Kidney (tissue), 13 donors: ENCODE measurements at regions not wholly inside any gene's neighbourhood (a gene's known extent, or its start where the extent isn't known, plus 50 kb on each side); places are given as distances from the start of the nearest gene placed in this dataset.

Source experiments
- DNase-seq, 5 donors: peaks; one replicate each; pipeline ENCODE4 v3.0.0-alpha.2; 2013 to 2020
- FAIRE-seq: peaks from 2 replicates; lab custom pipeline; 2012; peaks lifted over from hg19 to GRCh38; lab: Jason Lieb, UNC
- H3K27ac ChIP-seq, 2 donors: one replicate each; pipeline ENCODE4 v1.7.0; 2013; ENCODE audit warnings: low read depth in 2 of 2, low read length in 2 of 2, inconsistent platforms in 1 of 2
- H3K27me3 ChIP-seq: one replicate; pipeline ENCODE4 v1.7.1; 2013; ENCODE audit warnings: low read length, inconsistent platforms; ENCODE audit not compliant: control insufficient read depth, insufficient read depth
- H3K36me3 ChIP-seq, 3 donors: one replicate each; pipeline versions ENCODE4 v1.7.0 to v1.7.1; 2013; ENCODE audit warnings: low read length in 3 of 3, control low read depth in 1 of 3, inconsistent platforms in 1 of 3; ENCODE audit not compliant: insufficient read depth in 3 of 3, control insufficient read depth in 2 of 3
- H3K4me1 ChIP-seq, 3 donors: one replicate each; pipeline versions ENCODE4 v1.7.0 to v1.7.1; 2013; ENCODE audit warnings: low read length in 3 of 3, inconsistent platforms in 1 of 3, low read depth in 1 of 3; ENCODE audit not compliant: control insufficient read depth in 2 of 3, insufficient read depth in 2 of 3
- H3K4me3 ChIP-seq, 3 donors: one replicate each; pipeline versions ENCODE4 v1.7.0 to v1.8.1; 2013; ENCODE audit warnings: low read length in 3 of 3, control low read depth in 1 of 3, inconsistent platforms in 1 of 3
- H3K9ac ChIP-seq, 3 donors: one replicate each; pipeline versions ENCODE4 v1.7.0 to v1.7.1; 2013; ENCODE audit warnings: low read length in 3 of 3, control low read depth in 1 of 3, inconsistent platforms in 1 of 3
- H3K9me3 ChIP-seq, 3 donors: one replicate each; pipeline versions ENCODE4 v1.7.0 to v1.7.1; 2013; ENCODE audit warnings: low read length in 3 of 3, control low read depth in 1 of 3, inconsistent platforms in 1 of 3; ENCODE audit not compliant: control insufficient read depth in 2 of 3, insufficient read depth in 1 of 3
- intact Hi-C: fragments of 100-400 bp; cut with DNase I; formaldehyde crosslinking; loops from one replicate; pipeline ENCODE4 v1.11.1; 2022
- TF ChIP-seq, protein P1 (sequence below): IDR thresholded peaks from 3 replicates; pipeline ENCODE4 v1.5.1; 2012; ENCODE audit warnings: mild to moderate bottlenecking, moderate library complexity, borderline replicate concordance; ENCODE audit not compliant: insufficient read depth; ENCODE audit errors: extremely low read depth
- donor health status: control.
- donor health status: control.
- donor health status: control.
- donor health status: control.
- donor health status: control.
- donor health status: DM: yes; HTN: yes; CAD: no.
- donor health status: Normal renal cell carcinoma (clear cell type).

DNA sequence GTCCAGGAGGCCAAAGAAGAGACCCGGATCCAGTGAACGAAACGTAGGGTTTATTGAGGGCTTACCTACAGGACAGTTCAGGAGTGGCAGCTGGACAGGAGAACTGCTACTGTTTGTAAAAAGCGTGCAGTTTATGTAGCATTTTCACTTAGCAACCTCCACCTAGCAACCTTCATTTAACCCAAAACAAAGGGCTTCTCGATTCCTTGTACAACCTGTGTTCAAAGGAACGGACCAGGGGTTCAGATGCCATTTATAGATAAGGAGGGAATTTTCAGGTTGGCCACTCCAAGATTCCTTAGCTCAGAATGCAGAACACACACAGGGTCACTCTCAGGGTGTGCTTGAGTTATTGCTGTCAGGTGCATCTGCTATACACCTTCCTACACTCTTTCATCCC lies 65.1 kb upstream of the YWHAQ start:
- intact Hi-C loops = no loop called here
- Histone ChIP-seq H3K4me1 (peaks cover 0 to 2% (median 0%) of the 10 kb centered on the region in 3 donors), H3K9me3 (no peaks in the 10 kb centered on the region), H3K27ac (no peak overlapping the region), H3K27me3 (no peaks in the 10 kb centered on the region), H3K36me3 (no peaks in the 10 kb centered on the region), H3K4me3 (no peak overlapping the region), H3K9ac (no peak overlapping the region)
- FAIRE-seq (no peak), DNase-seq (peak in 4 of 5 donors; percentile 33 to 80 (median 55))
- TF ChIP-seq, protein P1, sequence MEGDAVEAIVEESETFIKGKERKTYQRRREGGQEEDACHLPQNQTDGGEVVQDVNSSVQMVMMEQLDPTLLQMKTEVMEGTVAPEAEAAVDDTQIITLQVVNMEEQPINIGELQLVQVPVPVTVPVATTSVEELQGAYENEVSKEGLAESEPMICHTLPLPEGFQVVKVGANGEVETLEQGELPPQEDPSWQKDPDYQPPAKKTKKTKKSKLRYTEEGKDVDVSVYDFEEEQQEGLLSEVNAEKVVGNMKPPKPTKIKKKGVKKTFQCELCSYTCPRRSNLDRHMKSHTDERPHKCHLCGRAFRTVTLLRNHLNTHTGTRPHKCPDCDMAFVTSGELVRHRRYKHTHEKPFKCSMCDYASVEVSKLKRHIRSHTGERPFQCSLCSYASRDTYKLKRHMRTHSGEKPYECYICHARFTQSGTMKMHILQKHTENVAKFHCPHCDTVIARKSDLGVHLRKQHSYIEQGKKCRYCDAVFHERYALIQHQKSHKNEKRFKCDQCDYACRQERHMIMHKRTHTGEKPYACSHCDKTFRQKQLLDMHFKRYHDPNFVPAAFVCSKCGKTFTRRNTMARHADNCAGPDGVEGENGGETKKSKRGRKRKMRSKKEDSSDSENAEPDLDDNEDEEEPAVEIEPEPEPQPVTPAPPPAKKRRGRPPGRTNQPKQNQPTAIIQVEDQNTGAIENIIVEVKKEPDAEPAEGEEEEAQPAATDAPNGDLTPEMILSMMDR = no peak

DNA sequence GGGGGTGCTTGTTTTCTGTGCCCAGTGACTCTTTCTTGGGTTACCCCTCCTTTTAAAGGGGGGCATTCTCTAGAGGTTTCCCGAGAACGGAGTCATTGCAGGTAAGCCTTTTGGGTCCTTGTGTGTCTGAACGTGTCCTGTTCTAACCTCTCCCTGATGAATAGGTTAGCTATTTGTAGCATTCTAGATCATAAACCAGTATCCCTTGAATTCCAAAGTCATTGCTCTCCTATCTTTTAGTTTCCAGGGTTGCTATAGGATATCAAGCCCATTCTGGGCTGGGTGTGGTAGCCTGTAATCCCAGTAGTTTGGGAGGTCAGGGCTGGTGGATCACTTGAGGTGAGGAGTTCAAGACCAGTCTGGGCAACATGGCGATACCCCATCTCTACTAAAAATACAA lies 65.9 kb upstream of the YWHAQ start:
- H3K27ac ChIP-seq = no peak overlapping the region
- H3K9ac ChIP-seq = no peak overlapping the region
- intact Hi-C loops = no loop called here
- H3K4me3 ChIP-seq = no peak overlapping the region
- DNase-seq = no peak
- no peaks in the 10 kb centered on the region for H3K9me3 ChIP-seq
- H3K4me1 ChIP-seq = peaks cover 0 to 2% (median 0%) of the 10 kb centered on the region in 3 donors
- H3K36me3 ChIP-seq = no peaks in the 10 kb centered on the region
- TF ChIP-seq, protein P1 = no peak
- FAIRE-seq = no peak
- H3K27me3 ChIP-seq = no peaks in the 10 kb centered on the region

DNA sequence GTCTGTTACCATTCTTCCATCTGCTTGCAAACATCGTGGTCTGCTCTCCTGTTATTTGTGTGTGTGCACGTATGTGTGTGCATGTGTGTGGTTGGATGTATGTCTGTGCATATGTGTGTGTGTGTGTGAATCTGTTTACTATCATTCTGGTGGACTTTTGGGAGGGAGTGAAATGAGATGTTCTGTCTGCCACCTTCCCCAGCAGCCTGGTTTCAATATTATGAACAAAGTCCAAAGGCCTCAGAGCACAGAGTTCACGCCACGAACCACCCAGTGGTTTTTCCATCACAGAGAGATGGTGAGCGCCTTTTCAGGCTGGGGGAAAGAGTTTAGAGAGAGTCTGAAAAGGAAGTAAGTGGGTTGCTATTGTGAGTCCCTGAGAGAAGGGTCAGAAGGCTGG lies 67.1 kb upstream of the YWHAQ start:
- DNase-seq = no peak
- Histone ChIP-seq H3K9ac (no peak overlapping the region), H3K9me3 (no peaks in the 10 kb centered on the region), H3K4me1 (peaks cover 0 to 2% (median 0%) of the 10 kb centered on the region in 3 donors), H3K27me3 (no peaks in the 10 kb centered on the region), H3K36me3 (no peaks in the 10 kb centered on the region), H3K27ac (no peak overlapping the region), H3K4me3 (no peak overlapping the region)
- intact Hi-C loops = no loop called here
- TF ChIP-seq, protein P1 = no peak
- no peak for FAIRE-seq
